HG03025 (cell line): ENCODE measurements at regions not wholly inside any gene's neighbourhood (a gene's known extent, or its start where the extent isn't known, plus 50 kb on each side); places are given as distances from the start of the nearest gene placed in this dataset.

Experiments used
- ATAC-seq: cut with Tn5 transposase; IDR thresholded peaks from one replicate; pipeline ENCODE4 v1.9.1; 2021; ENCODE audit warnings: mild to moderate bottlenecking, moderate library complexity; ENCODE audit not compliant: unreplicated experiment, low FRiP score

DNA sequence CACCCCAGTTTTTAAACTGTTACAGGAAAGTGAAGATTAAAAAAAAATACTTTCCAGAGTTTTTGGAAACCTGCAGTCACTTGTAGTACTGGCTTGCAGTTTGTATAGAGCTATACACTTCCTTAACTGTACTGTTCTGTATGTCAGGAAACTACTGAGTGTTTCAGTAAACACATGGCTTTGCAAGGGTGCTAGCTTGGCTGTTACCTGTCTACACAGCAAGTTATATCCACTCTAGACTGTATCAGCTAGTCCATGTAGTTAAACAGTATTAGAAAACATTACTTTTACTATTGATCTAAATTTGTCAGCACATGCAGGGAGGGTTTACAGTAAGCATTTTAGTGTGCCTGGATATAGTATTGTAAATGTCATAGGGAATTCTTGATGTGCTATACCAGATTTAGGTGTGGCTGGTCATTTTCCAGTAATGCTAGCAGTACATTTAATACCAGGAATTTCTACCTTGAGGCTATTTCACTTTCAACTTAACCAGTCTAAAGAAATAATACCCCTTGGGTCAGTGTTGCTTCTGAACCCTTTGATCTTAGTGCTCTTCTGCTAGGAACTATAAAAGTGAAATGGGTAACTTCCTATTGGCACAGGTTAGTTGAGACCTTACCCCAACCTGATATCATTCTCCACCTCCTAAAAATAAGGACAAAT, 192.3 kb upstream of the ANKRD50 start:
- no peak for ATAC-seq

DNA sequence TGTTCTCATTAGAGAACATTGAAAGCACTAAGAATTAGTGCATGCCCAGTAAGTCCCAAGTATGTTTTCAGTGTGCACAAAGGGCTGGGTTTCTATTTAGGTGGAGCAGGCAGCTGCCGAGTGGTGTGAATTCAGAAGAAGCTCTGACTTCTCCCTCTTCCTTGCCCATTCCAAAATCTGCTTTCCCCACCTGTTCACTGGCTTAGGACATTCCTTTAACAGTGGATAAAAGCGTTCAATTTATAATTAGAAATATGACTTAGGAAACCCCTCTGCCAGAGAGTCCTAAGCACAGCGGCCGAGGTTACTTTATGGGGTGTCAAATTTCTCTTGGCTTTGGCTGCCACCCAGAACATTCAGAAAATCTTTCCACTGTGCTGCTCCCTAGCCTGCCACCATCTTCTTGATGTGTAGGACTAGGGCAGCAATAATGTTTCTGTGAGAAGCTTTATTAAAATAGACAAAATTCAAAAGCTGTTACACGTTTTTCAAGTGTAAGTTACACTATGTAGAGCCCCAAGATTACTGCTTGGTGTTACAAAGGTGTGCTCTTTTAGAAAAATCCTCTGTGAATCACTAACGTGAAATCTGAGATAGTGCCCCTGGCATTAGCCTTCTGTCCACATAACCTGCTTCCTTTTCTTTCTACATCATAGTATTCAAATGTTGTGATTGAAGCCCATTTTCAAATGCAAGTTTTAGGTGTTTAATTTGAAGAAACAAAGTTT, 191.6 kb upstream of the ANKRD50 start:
- no peak for ATAC-seq

DNA sequence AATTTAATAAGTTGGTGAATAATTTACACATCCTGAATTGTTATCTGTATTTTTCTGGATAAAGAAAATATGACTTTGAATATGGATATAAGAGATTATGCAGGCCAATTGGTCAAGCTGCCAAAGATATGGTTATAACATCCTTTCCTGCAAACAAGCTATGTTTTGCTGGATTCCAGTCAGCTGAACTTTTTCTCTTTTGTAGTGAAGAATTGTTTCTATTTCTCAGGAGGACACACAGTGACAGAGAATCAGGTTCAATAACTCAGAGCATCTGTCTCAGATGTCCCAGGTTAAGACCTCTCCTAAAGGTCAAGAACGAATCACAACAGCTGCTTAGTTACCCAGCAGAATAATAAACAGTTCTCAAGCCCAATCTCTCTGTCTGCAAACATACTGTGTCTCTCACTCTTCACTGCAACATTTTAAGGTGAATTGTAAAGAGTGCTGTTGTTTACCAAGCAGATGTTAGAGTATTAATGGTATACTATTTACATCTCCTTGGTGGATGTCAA, 189.5 kb upstream of the ANKRD50 start:
- ATAC-seq, result no peak

GRCh38 chr4:124899997-124900396, 187.5 kb upstream of the ANKRD50 start:
- no peak for ATAC-seq

- no peak for ATAC-seq
Measured at GRCh38 chr4:124890522-124890921, 178.0 kb upstream of the ANKRD50 start.

DNA sequence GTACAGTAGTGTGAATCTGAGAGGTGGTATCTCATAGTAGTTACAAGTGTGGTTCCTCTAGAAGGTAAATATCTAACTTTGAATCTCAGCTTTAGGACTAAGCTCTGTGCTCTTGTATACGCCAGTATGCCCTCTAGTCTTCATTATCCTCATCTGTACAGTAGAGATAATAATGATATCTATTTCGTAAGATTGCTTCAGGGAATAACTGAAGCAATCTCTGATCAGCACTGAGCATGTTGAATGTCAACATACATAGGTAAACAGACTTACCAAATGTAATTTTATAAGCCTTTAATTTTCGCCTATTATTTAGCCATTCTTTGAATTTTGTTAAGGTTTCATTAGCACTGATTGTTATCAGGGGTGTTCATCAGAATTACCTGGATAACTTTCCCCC, 175.2 kb upstream of the ANKRD50 start:
- no peak for ATAC-seq

DNA sequence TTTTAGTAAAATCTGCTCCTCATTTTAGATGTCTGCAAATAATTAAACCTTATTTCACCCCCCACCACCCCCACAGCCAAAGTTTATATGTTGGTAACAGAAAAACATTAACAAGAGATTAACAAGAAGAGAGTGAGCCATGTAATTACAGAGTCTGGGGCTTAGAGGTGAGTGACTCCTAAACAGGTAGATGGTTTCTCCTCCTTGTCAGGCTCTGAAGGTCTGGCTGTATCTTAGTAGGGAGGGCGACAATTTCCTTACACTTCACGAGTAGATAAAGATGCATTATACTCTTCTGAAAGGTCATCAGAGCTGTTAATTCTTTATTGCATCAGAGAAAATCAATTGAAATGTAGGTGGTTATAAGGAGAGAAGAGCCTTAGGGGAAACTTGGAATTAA, 171.8 kb upstream of the ANKRD50 start:
- ATAC-seq, result no peak

GRCh38 chr4:124883632-124884031, 171.1 kb upstream of the ANKRD50 start:
- no peak for ATAC-seq

- no peak for ATAC-seq
Measured at GRCh38 chr4:124879195-124879594, 166.7 kb upstream of the ANKRD50 start.

DNA sequence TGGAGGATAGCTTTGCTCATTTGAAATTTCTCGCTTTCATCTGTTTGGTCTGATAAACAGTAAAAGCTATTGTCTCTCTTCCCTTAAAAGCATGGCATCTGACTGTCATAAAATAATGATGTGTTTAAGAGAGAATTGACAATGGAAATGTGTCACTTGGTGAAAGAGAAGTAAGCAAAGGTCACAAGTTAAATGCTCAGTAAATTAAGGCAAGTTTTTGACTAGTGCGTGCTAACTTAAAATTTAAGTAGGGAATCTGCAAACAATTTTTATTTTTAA, 161.6 kb upstream of the ANKRD50 start:
- no peak for ATAC-seq

- no peak for ATAC-seq
Measured at GRCh38 chr4:124873361-124874171, 161.0 kb upstream of the ANKRD50 start.

DNA sequence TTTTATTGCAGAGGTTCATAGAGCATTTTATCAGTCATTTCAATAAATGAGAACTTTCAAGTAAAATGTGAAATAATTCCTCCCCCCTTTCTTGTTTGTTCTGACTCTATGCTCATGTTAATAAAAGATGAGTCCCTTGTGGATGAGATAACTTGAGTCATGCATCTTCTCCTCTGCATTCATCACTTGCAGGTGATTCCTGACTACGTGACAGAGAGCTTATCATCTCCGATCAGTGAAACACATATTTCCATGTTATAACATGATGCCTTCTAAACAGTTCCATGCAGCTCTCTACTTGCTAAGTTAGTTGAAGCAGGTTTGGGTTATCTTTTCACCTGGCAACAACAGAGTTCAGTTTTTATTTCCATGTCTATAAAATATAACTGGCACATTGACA, 160.1 kb upstream of the ANKRD50 start:
- no peak for ATAC-seq

DNA sequence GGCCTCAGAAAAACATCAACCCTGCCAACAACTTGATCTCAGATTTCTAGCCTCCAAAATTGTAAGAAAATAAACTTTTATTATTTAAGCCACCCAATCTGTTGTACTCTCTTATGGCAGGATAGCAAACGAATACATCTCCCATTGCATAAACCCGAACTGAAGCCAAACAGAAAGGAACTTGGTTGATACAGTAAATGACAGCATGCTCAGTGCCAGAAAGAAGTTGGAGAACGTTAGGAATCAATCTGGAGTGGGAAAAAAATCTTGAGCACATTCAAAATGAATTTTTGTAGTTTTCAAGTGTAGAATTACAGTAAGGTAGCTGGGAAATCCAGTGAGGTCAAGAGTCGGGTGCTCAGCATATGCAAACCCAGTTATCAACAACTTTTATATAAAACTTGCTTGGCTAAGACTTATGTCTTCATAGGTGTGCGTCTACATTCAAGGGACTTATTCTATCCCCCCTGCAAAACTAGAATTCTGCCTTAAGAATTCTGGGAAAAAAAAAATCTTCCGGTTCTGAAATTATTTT, 157.5 kb upstream of the ANKRD50 start:
- ATAC-seq, result no peak

DNA sequence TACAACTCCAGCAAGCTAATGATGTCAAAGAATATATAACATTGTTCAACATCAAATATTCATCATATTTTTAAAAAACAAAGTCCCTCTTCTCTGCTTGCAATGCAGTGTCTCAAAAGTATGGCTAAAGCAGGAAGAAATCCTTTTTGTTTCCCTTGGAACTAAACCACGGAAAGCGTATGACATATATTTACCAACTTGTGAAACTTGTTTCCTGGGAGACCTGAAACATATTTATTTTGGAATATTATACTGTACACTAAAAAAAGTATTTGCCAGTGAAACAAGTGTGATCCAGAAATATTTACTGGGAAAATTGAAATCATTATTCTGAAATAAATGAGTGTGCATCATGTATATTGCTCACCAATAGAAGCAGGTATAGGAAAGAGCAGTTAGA, 156.0 kb upstream of the ANKRD50 start:
- ATAC-seq, result no peak

DNA sequence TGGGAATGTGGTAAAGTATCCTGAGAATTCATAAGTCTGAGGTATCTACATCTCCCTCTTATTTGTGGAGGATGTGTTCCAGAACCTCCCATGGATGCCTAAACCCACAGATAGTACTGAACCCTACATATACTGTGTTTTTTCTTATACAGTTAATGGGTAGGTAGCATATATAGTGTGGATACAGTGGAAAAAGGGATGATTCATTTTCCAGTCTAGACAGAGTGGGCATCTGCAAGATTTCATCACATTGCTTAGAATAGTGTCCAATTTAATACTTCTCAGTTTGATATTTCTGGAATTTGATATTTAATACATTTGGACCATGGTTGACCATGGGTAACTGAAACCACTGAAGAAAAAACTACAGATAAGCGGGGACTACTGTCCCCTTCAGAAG, 155.0 kb upstream of the ANKRD50 start:
- no peak for ATAC-seq

GRCh38 chr4:124866301-124866700, 153.8 kb upstream of the ANKRD50 start:
- ATAC-seq, result no peak

DNA sequence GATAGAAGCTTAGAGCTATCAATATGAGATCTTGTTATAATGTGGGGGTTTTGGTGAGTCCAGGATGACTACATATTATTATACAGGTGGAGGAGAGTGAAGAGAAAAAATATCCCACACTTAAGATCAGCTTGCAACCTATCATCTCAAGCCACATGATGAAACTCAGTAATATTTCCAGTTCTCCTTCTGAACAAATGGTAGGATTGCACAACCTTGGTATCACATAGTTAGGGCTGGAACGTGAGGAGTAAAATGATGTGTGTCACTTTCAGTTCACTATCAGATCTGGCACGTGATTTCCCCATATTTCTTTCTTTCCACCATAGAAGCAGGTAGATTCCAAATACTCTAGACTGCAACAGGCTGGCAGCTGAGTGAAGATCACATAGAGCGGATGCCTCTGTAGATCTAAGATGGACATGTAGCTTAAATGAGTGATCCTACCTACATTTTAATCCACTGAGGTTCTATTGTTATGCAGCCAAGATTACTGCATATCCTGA, 150.6 kb upstream of the ANKRD50 start:
- no peak for ATAC-seq

GRCh38 chr4:124862261-124862660, 149.7 kb upstream of the ANKRD50 start:
- ATAC-seq, result no peak

DNA sequence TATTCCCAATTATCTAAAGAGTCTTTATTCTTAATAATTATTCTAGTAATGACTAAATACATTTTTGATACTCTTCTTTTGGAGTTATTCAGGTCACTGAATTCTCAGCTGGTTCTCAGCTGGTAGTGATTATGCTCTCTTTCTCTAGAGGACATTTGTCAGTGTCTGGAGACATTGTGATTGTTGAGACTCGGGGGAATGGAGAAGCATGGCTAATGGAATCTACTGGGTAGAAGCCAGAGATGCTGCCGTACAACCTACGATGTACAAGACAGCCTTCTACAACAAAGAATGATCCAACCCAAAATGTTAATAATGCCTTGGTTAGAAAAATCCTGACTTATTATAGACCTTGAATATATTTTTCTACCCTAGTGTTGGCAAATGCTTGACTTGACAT, 149.2 kb upstream of the ANKRD50 start:
- no peak for ATAC-seq

- peak; percentile 93 for ATAC-seq
Measured at GRCh38 chr4:124854968-124855367, 142.4 kb upstream of the ANKRD50 start.

DNA sequence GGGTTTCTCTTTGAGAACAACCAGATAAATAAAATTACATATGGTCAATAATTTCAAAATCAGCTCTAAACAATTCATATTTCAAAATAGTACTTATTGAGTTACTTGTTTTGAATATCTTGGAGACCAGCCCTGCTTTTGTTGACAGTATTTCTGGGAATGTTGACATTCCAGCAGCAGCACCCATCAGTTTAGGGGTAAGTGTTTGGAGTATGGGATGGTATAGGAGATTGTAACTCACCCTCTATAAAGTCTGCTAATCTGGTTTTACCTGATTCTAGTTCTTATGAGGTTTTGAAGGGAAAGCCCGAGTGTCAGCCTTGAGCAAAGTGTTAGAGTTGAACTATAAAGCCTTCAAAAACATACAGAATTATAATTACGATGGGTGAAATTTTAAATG, 139.2 kb upstream of the ANKRD50 start:
- ATAC-seq, result no peak
